GM21825 (cell line): ENCODE measurements at regions not wholly inside any gene's neighbourhood (a gene's known extent, or its start where the extent isn't known, plus 50 kb on each side); places are given as distances from the start of the nearest gene placed in this dataset.

Source experiments
- ATAC-seq: cut with Tn5 transposase; IDR thresholded peaks from one replicate; pipeline ENCODE4 v1.9.1; 2021; ENCODE audit warnings: mild to moderate bottlenecking, moderate library complexity; ENCODE audit not compliant: unreplicated experiment

GRCh38 chr9:7899753-7900152, 100.2 kb upstream of the DMAC1 start:
- no peak for ATAC-seq

- no peak for ATAC-seq
Measured at GRCh38 chr9:7894231-7894630, 94.7 kb upstream of the DMAC1 start.

GRCh38 chr9:7892975-7893374, 93.4 kb upstream of the DMAC1 start:
- ATAC-seq, result no peak

GRCh38 chr9:7879551-7880245, 80.1 kb upstream of the DMAC1 start:
- no peak for ATAC-seq

GRCh38 chr9:7871977-7872730, 72.6 kb upstream of the DMAC1 start:
- no peak for ATAC-seq

GRCh38 chr9:7869340-7869739, 69.8 kb upstream of the DMAC1 start:
- ATAC-seq, result no peak

- ATAC-seq, result no peak
Measured at GRCh38 chr9:7862170-7862569, 62.6 kb upstream of the DMAC1 start.

- no peak for ATAC-seq
Measured at GRCh38 chr9:7861086-7861485, 61.5 kb upstream of the DMAC1 start.

GRCh38 chr9:7860335-7860709, 60.7 kb upstream of the DMAC1 start:
- ATAC-seq, result no peak

GRCh38 chr9:7859701-7860334, 60.2 kb upstream of the DMAC1 start:
- ATAC-seq, result no peak

GRCh38 chr9:7858166-7858565, 58.6 kb upstream of the DMAC1 start:
- ATAC-seq, result no peak

GRCh38 chr9:7854763-7855162, 55.2 kb upstream of the DMAC1 start:
- ATAC-seq, result no peak
